GM12892 (cell line): ENCODE measurements at regions not wholly inside any gene's neighbourhood (a gene's known extent, or its start where the extent isn't known, plus 50 kb on each side); places are given as distances from the start of the nearest gene placed in this dataset.

Experiments used
- POLR2A ChIP-seq: IDR thresholded peaks from 2 replicates; pipeline ENCODE4 v1.6.1; 2011; ENCODE audit warnings: low read depth, low read length, control low read depth
- POLR2AphosphoS5 ChIP-seq: IDR thresholded peaks from 2 replicates; pipeline ENCODE4 v1.6.1; 2011; ENCODE audit warnings: low read depth, low read length, control low read depth

- no peak for TF ChIP-seq POLR2A
- no peak for TF ChIP-seq POLR2AphosphoS5
Measured at GRCh38 chr1:38256072-38256471, 209.5 kb upstream of the POU3F1 start.
